HG03064 (cell line): ENCODE measurements at regions not wholly inside any gene's neighbourhood (a gene's known extent, or its start where the extent isn't known, plus 50 kb on each side); places are given as distances from the start of the nearest gene placed in this dataset.

Experiments
- ATAC-seq: cut with Tn5 transposase; IDR thresholded peaks from one replicate; pipeline ENCODE4 v1.9.1; 2021; ENCODE audit warnings: low read depth; ENCODE audit not compliant: unreplicated experiment

GRCh38 chr3:31043184-31043819 lies 148.8 kb upstream of the GADL1 start:
- ATAC-seq: no peak

- no peak for ATAC-seq
Observed at GRCh38 chr3:31047673-31048072, 153.2 kb upstream of the GADL1 start.

GRCh38 chr3:31048143-31048542 lies 153.7 kb upstream of the GADL1 start:
- ATAC-seq: no peak

- ATAC-seq: no peak
Observed at GRCh38 chr3:31050296-31050695, 155.8 kb upstream of the GADL1 start.

- ATAC-seq: no peak
Observed at GRCh38 chr3:31051226-31051625, 156.8 kb upstream of the GADL1 start.

- no peak for ATAC-seq
Observed at GRCh38 chr3:31053299-31053698, 158.8 kb upstream of the GADL1 start.

GRCh38 chr3:31054032-31054431 lies 159.6 kb upstream of the GADL1 start:
- no peak for ATAC-seq

GRCh38 chr3:31055757-31056156 lies 161.3 kb upstream of the GADL1 start:
- no peak for ATAC-seq

GRCh38 chr3:31057891-31058290 lies 163.4 kb upstream of the GADL1 start:
- ATAC-seq: no peak

GRCh38 chr3:31064021-31064420 lies 169.6 kb upstream of the GADL1 start:
- no peak for ATAC-seq

GRCh38 chr3:31065765-31066164 lies 171.3 kb upstream of the GADL1 start:
- ATAC-seq: no peak

- no peak for ATAC-seq
Observed at GRCh38 chr3:31067004-31067403, 172.5 kb upstream of the GADL1 start.

GRCh38 chr3:31075471-31075870 lies 181.0 kb upstream of the GADL1 start:
- ATAC-seq: no peak

GRCh38 chr3:31075876-31076275 lies 181.4 kb upstream of the GADL1 start:
- no peak for ATAC-seq

- ATAC-seq: no peak
Observed at GRCh38 chr3:31077021-31077601, 182.7 kb upstream of the GADL1 start.

GRCh38 chr3:31077826-31078225 lies 183.4 kb upstream of the GADL1 start:
- ATAC-seq: no peak

GRCh38 chr3:31079689-31080088 lies 185.2 kb upstream of the GADL1 start:
- no peak for ATAC-seq

GRCh38 chr3:31081018-31081662 lies 186.7 kb upstream of the GADL1 start:
- no peak for ATAC-seq

GRCh38 chr3:31086148-31086547 lies 191.7 kb upstream of the GADL1 start:
- no peak for ATAC-seq

GRCh38 chr3:31086698-31087097 lies 192.2 kb upstream of the GADL1 start:
- ATAC-seq: no peak

GRCh38 chr3:31091748-31092147 lies 197.3 kb upstream of the GADL1 start:
- ATAC-seq: no peak
